Stimulated activated CD4-positive, alpha-beta T cell treated with anti-CD3 and anti-CD28 coated beads, Interleukin-4, amount 100 ng/mL, for 24 hours (primary cell): ENCODE measurements at regions not wholly inside any gene's neighbourhood (a gene's known extent, or its start where the extent isn't known, plus 50 kb on each side); places are given as distances from the start of the nearest gene placed in this dataset.
A peak's percentile ranks its signal among the peaks of the same experiment; 100 is the strongest.
"Not testable (repeated sequence)": the region's sequence is repeated elsewhere in the genome, so short reads cannot be mapped to it uniquely, and the experiment has no call there.

Experiments used
- DNase-seq: peaks from one replicate; pipeline ENCODE4 v3.0.0-alpha.2; 2020

DNA sequence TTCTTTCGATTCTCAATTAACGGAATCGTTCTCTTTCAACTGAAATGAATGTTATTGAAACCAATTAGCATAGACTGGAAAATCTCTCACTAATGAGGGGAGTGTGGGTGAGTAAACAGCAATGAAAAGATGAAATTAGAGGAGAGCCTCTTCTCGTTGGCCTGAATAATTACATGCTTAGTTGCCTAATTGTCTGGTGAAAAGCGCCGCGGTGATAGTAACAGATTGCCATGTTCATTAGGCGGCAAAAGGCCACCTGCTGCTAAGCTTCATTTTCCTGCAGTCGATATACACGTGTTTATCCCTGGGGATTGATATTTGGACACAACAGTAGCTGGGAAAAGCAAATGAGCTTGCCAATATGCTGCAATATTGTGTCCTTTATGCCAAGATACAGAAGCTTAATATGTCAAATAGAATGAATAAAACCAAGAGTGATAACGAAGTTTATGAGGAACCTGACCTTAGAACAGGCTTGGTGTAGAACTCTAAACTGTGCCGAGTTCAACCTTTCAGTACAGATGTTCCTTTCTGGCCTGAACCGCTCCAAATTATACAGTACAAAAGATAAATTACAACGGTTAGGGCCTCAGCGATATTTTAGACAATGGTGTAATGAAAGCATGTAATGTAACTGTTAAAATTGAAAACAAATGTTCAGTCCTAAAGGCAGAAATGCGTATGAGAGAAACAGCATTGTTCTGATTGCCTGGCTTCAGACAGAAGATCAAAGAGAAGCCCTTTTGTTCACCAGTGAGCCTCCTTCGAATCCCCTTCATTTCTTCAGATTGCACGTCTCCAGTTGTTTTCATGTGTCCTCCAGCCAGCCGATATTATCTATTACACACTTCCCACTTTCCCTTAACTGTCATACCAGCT is 185.2 kb downstream of the SHOX2 start:
- no peak for DNase-seq

- DNase-seq: no peak
These were observed 186.8 kb downstream of the SHOX2 start for GRCh38 chr3:157919319-157919887.

DNA sequence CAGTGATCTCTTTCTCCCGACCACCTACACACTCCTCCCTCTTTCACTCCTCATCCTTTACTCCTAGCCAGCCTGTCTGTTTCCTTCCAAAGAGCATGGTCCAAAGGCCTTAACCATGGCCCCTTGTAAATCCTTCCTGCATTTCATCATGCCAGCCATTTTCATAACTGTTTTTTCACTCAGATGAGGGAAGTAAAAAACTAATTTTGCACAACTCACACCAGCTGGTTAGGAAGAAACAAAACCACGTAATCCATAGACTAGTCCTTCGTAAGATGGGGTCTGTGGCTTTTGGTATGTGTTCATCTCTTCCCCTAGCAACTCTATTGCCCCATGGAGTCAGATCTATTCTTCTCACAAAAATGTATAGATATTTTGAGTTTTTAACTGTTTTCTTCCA is 187.8 kb downstream of the SHOX2 start:
- DNase-seq: no peak

DNA sequence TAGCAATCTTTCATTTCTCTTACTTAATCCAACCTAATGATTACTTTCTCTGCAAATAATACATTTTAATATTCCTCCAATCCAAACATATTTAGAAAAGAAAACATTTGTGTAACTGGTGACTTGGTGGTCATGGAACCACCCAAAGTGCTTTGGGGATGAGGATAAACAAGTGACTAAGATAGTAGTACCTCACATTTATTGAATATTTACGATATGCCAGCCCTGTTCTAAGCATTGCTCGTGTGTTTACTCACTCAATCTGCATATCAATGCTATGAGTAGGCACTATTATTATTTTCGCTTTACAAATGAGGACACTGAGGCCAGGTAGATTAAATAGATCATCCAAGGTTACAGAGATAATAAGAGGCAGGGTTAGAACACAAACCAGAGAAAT is 189.5 kb downstream of the SHOX2 start:
- DNase-seq: no peak

DNA sequence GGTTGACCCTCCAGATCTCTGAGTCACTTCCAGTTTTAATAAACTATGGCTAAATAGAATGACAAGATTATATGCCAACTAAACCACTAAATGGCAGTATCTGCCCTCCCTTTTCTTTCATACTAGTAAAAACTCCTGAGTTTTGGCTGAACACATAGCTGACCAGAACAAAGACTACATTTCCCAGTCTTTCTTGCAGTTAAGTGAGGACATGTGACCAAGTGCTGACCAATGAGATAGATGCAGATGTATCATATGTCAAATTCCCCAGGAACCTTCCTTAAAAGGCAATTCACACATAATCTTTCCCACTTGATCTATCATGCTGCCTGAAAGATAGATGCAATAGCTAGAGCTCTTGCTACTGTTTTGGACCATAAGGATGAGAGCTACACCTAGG is 191.3 kb downstream of the SHOX2 start:
- DNase-seq: no peak

DNA sequence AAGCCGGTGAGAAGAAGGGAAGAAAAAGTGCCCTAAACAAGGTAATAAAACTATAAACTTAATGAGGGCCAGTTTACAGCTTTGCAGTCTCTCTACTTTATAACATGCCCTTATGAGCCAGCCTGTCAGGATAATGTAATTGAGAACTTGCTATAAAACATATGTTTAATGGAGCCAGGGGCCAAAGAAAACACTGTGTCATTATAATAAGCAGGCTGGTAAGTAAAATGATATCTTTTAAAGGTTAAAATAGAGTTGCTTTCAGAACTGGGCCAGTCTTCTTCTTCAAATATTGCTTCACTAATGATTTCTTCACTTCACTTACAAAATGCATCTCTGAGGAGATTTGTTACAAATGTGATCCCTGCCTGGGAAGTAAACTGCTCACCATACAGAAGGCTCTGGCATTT is 192.5 kb downstream of the SHOX2 start:
- no peak for DNase-seq

DNA sequence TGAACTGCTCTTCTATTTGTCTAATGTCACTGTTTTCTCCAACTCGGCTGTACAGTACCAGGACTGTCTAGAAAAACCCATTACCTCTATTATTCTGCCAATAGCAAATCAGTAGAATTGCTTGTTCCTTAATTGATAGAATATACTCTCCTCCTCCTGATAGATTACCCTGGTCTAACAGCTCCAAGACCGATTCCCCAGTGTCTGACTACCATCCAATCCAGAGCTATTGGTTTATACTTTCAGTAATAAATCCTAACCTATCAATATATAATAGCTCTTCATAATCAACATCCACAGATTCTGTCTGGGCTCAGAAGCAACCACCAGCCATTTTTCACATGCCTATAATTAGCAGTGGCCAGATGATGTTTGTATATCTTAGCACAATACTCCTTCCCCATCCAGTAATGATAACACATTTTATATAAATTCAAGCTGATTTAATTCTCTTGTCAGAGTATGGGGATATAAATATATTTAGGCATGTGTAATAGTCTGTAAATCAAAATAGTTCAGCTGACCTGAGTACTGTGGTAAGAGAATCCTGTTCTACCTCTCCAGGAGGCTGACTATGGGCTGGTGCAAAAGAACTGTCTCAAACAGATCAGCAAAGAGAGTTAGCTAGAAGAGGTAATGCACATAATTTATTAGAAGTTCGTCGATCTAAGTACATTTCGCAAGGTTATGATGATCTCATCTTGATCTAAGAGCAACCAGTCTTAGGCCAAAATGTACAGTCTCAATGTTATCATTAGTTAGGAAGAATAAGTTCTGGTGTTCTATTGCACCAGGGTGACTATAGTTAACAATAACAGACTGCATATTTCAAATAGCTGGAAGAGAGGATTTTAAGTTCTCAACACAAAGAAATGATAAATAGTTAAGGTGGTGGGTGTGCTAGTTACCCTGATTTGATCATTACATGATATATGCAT is 193.4 kb downstream of the SHOX2 start:
- no peak for DNase-seq

GRCh38 chr3:157906627-157907026 is 199.6 kb downstream of the SHOX2 start:
- no peak for DNase-seq

GRCh38 chr3:157905885-157906284 is 200.3 kb downstream of the SHOX2 start:
- no peak for DNase-seq

- DNase-seq: not testable (repeated sequence)
These were observed 203.5 kb downstream of the SHOX2 start for GRCh38 chr3:157902680-157903079.

- DNase-seq: no peak
These were observed 218.2 kb downstream of the SHOX2 start for GRCh38 chr3:157888040-157888439.

DNA sequence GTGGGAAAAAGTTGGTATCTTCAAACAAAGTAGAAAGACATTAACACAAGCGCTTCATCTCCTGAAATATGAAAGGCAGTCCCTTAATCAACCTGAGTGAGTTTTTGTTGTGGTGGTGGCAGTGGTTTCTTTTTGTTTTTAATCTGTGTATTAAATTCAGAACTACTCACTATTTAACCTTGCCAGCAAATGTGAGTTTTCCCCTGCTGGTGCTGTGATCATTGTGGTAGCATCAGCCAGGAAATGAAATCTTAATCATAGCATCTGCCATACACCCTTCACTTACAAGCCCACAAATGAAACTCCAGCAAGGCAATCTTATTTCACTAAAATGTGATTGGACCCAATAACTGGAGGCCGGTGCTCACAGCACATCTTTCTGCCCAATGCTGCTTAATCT is 229.7 kb downstream of the SHOX2 start:
- no peak for DNase-seq

- DNase-seq: no peak
These were observed 233.3 kb downstream of the SHOX2 start for GRCh38 chr3:157872902-157873301.

DNA sequence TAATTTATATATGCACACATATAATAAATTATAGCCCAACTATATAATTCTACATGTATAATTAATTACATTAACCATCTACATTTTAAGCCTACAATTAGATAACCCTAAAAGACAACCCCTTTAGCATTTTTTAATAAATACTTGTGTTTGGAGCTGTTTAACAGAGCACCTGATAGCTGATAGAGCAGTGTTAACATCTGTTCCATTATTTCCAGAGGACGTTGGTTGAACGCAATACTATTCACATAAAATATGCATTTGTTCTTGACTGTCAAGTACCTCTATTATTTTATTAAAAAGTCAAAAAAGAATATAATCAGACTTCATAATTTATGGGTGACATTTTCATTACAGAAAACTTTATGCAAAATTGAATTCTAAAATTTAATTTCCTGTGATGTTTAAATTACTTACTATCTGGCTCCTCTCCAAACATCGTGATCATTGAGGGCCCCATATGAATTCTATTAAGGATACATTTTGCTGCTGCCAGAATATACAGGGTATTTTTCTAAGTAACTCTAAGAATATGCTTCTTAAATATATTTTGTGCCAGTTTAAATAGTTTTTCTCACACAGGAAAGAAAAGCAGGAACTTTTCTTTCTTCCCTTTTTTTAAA is 234.3 kb downstream of the SHOX2 start:
- DNase-seq: no peak

- no peak for DNase-seq
These were observed 235.0 kb downstream of the SHOX2 start for GRCh38 chr3:157871248-157871647.

GRCh38 chr3:157868946-157869345 is 237.3 kb downstream of the SHOX2 start:
- no peak for DNase-seq

DNA sequence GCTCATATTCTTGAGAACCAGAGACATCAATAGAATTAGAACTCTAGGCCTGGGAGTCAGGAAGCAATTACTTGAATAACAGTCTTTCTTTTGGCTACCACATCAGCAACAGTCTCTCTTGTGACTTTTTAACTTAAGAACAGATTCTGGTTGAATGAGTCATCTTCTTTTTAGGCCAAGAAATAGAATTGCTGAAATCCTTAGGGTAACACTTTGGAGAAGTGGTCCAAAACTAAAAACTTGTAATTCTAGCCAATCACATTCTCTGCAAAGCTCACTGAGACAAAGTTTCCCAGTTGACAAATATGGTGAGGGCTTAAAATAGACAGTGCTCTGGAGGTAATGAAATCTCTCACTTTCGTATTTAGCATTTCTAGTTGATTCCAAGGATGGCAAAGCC is 238.0 kb downstream of the SHOX2 start:
- no peak for DNase-seq

DNA sequence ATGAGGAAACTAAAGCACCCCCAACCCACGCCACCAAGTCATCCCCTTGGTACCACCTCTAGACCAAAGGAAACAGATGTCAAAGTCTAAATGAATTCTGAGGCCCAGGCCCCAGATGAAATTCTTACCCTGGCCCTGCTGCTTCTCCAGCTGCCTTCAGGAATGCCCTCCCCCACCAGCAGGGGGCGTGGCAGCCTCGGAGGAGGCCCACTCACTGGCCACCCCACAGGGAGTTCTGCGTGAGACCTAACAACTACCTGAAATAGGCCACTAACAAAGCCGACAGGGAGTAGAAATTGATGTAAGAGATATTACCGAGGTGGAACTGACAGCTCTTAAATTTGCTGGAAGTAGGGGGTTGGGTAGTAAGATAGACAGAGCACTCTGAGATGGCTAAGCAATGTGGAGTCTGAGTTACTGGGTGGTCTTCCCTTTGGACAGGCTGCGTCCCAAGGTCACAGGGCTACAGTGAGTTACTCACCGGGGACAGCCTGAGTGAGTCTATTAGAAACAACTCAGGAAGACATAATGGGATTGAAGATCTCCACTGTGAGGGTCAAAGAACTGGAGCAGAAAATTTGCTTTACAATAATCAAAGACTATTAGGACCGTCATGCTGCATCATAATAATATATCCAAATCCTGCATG is 240.7 kb downstream of the SHOX2 start:
- peak; percentile 25 for DNase-seq

DNA sequence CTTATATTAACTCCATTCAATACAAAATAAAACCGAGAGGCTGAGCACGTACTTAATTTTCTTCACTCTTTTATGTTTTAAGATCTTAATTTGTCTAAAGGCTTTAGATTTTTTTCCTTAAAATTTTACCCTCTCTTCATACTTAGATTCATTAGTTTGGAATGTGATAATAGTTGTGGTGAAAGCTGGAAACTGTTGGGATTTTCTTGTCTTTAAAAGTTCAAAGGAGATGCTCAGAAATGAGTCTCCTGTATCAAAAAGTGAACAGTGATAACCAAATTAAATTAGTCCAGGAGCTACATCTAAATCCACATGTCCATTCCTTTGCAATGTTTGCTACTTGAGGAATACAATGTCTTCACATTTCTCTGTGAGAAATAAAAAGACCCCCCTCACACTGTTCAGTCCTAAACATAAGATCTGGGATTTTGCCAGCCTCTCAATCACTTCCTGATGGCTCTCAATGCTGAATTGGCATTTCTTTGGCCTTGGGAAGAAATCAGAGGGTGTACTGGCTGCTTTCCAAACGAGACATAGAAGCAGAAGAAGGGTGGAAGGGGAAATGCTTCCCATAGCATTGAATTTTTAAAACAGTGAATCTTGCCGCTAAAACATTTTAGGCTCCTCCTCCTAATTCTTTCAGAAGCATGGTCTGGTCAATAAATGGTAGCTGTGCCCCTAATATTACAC is 245.0 kb downstream of the SHOX2 start:
- no peak for DNase-seq

DNA sequence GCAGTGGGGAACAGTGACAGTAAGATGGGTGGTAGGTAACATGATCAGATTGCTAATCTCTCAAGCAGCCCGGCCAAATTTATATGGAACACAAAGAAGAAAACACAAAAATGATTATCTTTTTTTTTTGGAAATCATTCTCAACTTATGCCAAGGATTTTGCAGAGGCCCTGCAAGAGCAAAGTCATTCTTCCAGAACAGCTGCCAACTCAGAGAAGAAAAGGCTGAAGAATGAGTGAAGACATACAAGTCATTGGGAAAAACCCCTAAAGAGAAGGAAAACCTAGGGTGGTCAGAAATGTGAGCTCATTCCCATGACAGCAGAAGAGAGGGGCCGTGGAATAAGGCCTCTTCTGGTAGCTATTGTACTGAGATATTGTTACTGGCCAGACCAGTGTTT is 246.7 kb downstream of the SHOX2 start:
- no peak for DNase-seq

- no peak for DNase-seq
These were observed 247.4 kb downstream of the SHOX2 start for GRCh38 chr3:157858821-157859220.

- DNase-seq: no peak
These were observed 248.8 kb downstream of the SHOX2 start for GRCh38 chr3:157857440-157857839.
